Subcutaneous abdominal adipose tissue (tissue), 5 donors: ENCODE measurements at regions not wholly inside any gene's neighbourhood (a gene's known extent, or its start where the extent isn't known, plus 50 kb on each side); places are given as distances from the start of the nearest gene placed in this dataset.

ENCODE experiments used
- H3K27ac ChIP-seq: one replicate; pipeline ENCODE4 v1.7.0; 2013; ENCODE audit warnings: low read depth, mild to moderate bottlenecking, inconsistent platforms, low read length, moderate library complexity
- H3K27me3 ChIP-seq, 5 donors: one replicate each; pipeline ENCODE4 v1.7.0; 2013; ENCODE audit warnings: low read length in 5 of 5, inconsistent platforms in 1 of 5; ENCODE audit not compliant: control insufficient read depth in 5 of 5, insufficient read depth in 4 of 5
- H3K36me3 ChIP-seq, 5 donors: one replicate each; pipeline ENCODE4 v1.7.0; 2013; ENCODE audit warnings: low read length in 5 of 5; ENCODE audit not compliant: control insufficient read depth in 5 of 5, insufficient read depth in 5 of 5
- H3K4me1 ChIP-seq, 5 donors: one replicate each; pipeline ENCODE4 v1.7.0; 2013; ENCODE audit warnings: low read length in 5 of 5, mild to moderate bottlenecking in 3 of 5, moderate library complexity in 1 of 5; ENCODE audit not compliant: control insufficient read depth in 5 of 5, insufficient read depth in 5 of 5
- H3K4me3 ChIP-seq, 5 donors: one replicate each; pipeline ENCODE4 v1.7.0; 2013; ENCODE audit warnings: low read length in 5 of 5, low read depth in 1 of 5
- H3K9ac ChIP-seq, 5 donors: one replicate each; pipeline ENCODE4 v1.7.0; 2013; ENCODE audit warnings: low read length in 5 of 5, mild to moderate bottlenecking in 4 of 5, moderate library complexity in 3 of 5
- H3K9me3 ChIP-seq, 5 donors: one replicate each; pipeline ENCODE4 v1.7.0; 2013; ENCODE audit warnings: low read length in 5 of 5; ENCODE audit not compliant: control insufficient read depth in 5 of 5
- donor health status: healthy.
- donor health status: healthy.
- donor health status: healthy.
- donor health status: healthy.
- donor health status: healthy.

DNA sequence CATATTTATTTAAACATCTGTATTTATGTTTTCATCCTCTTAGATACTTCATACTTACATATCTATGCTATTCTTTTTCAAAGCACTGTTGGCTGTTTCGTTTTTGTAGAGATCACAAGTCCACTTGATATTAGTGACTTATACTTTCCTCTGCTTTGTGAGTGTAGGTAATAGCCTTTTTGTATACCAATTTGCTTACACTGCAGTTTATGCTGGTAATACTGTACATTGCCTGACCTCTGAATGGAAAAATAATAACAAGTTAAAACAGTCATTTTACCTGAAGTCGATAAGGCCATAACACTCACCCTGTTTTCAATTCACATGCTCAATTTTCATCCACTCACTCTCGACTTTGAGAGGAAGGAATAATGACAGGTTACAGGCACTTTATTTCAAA, 89.9 kb upstream of the NANOGP8 start:
- Histone ChIP-seq H3K36me3 (peaks cover 0 to 3% (median 0%) of the 10 kb centered on the region in 5 donors), H3K27me3 (no peaks in the 10 kb centered on the region), H3K9me3 (no peaks in the 10 kb centered on the region), H3K9ac (no peak overlapping the region), H3K4me3 (no peak overlapping the region), H3K27ac (no peak overlapping the region), H3K4me1 (no peaks in the 10 kb centered on the region)

GRCh38 chr15:35173444-35174118, 88.5 kb upstream of the NANOGP8 start:
- Histone ChIP-seq H3K4me1 (no peaks in the 10 kb centered on the region), H3K27ac (no peak overlapping the region), H3K9me3 (no peaks in the 10 kb centered on the region), H3K9ac (no peak overlapping the region), H3K4me3 (no peak overlapping the region), H3K36me3 (peaks cover 0 to 3% (median 0%) of the 10 kb centered on the region in 5 donors), H3K27me3 (no peaks in the 10 kb centered on the region)

DNA sequence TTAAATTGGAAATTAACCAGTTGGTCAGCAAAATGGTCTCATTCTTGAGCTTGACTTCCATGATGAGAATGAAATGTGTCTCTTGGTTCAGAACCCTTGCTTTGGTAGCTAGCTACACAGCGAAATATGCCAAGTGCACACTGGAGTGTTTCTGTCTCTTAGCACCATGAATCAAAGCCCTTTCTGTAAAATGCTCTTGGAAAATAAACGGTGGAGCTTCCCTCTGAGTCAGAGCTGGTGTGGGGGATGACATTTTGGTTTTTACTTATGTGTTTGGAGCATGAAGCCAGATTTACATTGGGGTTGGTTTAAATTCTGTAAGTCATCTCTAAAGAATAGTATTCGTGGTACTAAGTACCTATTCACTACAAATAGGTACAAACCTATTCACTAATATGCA, 85.1 kb upstream of the NANOGP8 start:
- Histone ChIP-seq H3K4me3 (no peak overlapping the region), H3K27ac (no peak overlapping the region), H3K4me1 (no peaks in the 10 kb centered on the region)

GRCh38 chr15:35168464-35168863, 83.4 kb upstream of the NANOGP8 start:
- Histone ChIP-seq H3K27ac (no peak overlapping the region), H3K9ac (no peak overlapping the region), H3K36me3 (no peaks in the 10 kb centered on the region), H3K27me3 (no peaks in the 10 kb centered on the region), H3K4me3 (no peak overlapping the region), H3K4me1 (no peaks in the 10 kb centered on the region), H3K9me3 (no peaks in the 10 kb centered on the region)

More for the DNA sequence above, 85.1 kb upstream of the NANOGP8 start:
- H3K27me3 ChIP-seq, result no peaks in the 10 kb centered on the region
- H3K9ac ChIP-seq, result no peak overlapping the region
- peaks cover 0 to 3% (median 0%) of the 10 kb centered on the region in 5 donors for H3K36me3 ChIP-seq
- no peaks in the 10 kb centered on the region for H3K9me3 ChIP-seq

DNA sequence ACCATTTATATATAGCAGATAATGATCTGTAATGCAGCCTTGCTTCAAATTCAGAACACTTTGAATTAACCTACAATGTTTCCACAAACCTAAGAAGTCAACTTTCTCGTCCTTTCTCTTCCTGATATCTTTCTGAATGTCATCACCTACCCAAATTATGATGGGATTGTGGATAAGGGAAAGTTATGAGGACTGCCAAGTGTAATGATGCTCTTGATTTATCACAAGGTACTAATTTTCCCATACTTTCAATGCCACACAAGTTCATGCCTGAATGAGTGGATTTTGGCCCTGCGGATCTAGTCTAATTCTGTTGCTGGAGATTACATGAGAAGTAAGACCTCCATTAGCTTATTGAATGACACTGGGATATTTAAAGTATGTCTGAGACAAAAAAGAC, 82.6 kb upstream of the NANOGP8 start:
- H3K9me3 ChIP-seq, result no peaks in the 10 kb centered on the region
- H3K36me3 ChIP-seq, result no peaks in the 10 kb centered on the region
- H3K27ac ChIP-seq, result no peak overlapping the region
- H3K27me3 ChIP-seq, result no peaks in the 10 kb centered on the region
- H3K4me3 ChIP-seq, result no peak overlapping the region
- H3K4me1 ChIP-seq, result no peaks in the 10 kb centered on the region
- H3K9ac ChIP-seq, result no peak overlapping the region

DNA sequence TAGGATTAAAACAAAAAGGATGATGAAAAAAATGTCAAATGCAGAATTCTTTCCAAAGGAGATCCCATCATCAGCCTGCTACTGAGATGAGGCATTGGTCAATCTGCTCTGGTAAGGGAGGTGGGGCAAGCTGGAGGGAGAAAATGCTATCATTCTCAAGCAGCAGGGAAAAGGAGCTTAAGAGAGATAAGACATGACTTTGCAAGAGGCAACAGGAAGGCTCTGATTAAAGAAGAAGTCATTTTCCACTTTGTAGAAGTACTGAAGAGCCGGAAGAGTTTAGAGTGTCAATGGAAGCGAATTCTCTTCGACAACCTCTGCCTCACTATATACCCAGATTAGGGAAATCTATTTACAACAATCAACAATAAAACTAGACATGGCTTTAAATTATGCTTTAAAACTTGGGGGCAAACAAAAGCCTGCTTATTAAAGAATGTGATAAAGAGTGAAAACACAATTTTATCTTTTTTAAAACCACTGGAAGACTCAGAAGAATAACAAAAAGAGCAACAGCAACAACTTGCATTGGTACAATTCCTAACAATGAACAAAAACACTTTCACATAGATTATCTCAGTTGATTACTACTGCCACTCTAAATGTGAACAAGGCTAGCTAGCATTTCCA, 81.8 kb upstream of the NANOGP8 start:
- Histone ChIP-seq H3K4me1 (no peaks in the 10 kb centered on the region), H3K27me3 (no peaks in the 10 kb centered on the region), H3K27ac (no peak overlapping the region), H3K36me3 (no peaks in the 10 kb centered on the region), H3K9ac (no peak overlapping the region), H3K9me3 (peaks cover 0 to under 1% (median 0%) of the 10 kb centered on the region in 5 donors), H3K4me3 (no peak overlapping the region)

DNA sequence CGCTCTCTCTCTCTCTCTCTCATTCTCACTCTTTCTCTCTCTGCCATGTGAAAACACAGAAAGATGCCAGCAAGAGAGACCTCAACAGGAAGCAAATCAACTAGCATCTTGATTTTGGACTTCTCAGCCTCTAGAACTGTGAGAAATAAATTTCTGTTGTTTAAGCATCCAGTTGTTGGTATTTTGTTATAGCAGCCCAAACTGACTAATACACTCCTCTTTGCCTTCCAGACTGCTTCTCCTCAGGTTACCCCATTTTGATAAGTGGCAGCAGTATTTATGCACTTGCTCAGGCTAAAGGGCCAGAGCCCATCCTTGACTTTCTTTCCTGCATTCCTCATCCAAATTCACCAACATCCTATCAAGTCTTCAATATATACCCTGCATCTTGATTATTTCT, 76.6 kb upstream of the NANOGP8 start:
- no peak overlapping the region for H3K9ac ChIP-seq
- no peaks in the 10 kb centered on the region for H3K36me3 ChIP-seq
- no peak overlapping the region for H3K4me3 ChIP-seq
- no peaks in the 10 kb centered on the region for H3K27me3 ChIP-seq
- no peak overlapping the region for H3K27ac ChIP-seq
- peaks cover 0 to 6% (median 0%) of the 10 kb centered on the region in 5 donors for H3K9me3 ChIP-seq
- H3K4me1 ChIP-seq, result no peaks in the 10 kb centered on the region

GRCh38 chr15:35159170-35159569, 74.1 kb upstream of the NANOGP8 start:
- H3K4me3 ChIP-seq, result no peak overlapping the region
- H3K27ac ChIP-seq, result no peak overlapping the region
- H3K27me3 ChIP-seq, result no peaks in the 10 kb centered on the region
- H3K9me3 ChIP-seq, result peaks cover 0 to 6% (median 0%) of the 10 kb centered on the region in 5 donors
- no peaks in the 10 kb centered on the region for H3K4me1 ChIP-seq
- no peak overlapping the region for H3K9ac ChIP-seq
- no peaks in the 10 kb centered on the region for H3K36me3 ChIP-seq

GRCh38 chr15:35151782-35152181, 66.7 kb upstream of the NANOGP8 start:
- Histone ChIP-seq H3K9me3 (no peaks in the 10 kb centered on the region), H3K9ac (no peak overlapping the region), H3K27ac (no peak overlapping the region), H3K27me3 (no peaks in the 10 kb centered on the region), H3K4me3 (no peak overlapping the region), H3K36me3 (no peaks in the 10 kb centered on the region), H3K4me1 (no peaks in the 10 kb centered on the region)

DNA sequence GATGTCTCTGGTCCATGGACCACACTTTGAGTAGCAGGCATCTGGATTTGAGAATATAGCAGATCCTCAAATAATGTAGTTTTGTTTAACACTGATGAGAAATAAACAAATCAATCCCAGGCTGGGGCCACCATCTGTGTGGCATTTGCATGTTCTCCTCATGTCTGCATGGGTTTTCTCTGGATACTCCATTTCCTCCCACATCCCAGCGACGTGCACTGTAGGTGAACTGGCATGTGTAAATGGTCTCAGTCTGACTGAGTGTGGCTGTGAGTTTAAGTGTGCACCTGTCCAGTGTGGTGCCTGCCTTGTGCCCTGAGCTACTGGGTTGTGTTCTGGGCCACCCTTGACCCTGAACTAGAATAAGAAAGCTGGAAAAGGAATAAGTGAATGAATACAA, 66.3 kb upstream of the NANOGP8 start:
- H3K9ac ChIP-seq, result no peak overlapping the region
- H3K27ac ChIP-seq, result no peak overlapping the region
- H3K4me3 ChIP-seq, result no peak overlapping the region
- no peaks in the 10 kb centered on the region for H3K36me3 ChIP-seq
- no peaks in the 10 kb centered on the region for H3K9me3 ChIP-seq
- H3K27me3 ChIP-seq, result no peaks in the 10 kb centered on the region
- no peaks in the 10 kb centered on the region for H3K4me1 ChIP-seq
